GM23338 (cell line): ENCODE measurements at regions not wholly inside any gene's neighbourhood (a gene's known extent, or its start where the extent isn't known, plus 50 kb on each side); places are given as distances from the start of the nearest gene placed in this dataset.

Experiments
- ATAC-seq: fragments of 200-7000 bp; cut with Tn5 transposase; 3 replicates; pipeline ENCODE4 v1.9.1; 2020
- DNase-seq: peaks from one replicate; pipeline ENCODE4 v3.0.0-alpha.2; 2015; ENCODE audit warnings: low spot score
- H2AFZ ChIP-seq: fragments of 200-600 bp; sonication (generic); 2 replicates; pipeline ENCODE4 v1.8.0; 2016; ENCODE audit warnings: antibody characterized with exemption, mild to moderate bottlenecking, moderate library complexity
- H3F3A ChIP-seq: fragments of 200-600 bp; sonication (generic); replicated peaks from 2 replicates; pipeline ENCODE4 v1.8.0; 2017; ENCODE audit warnings: antibody characterized with exemption, mixed run types, low read depth
- H3K27ac ChIP-seq: fragments of 200-600 bp; sonication (generic); 2 replicates; pipeline ENCODE4 v1.6.1; 2016; ENCODE audit warnings: low read depth
- H3K27me3 ChIP-seq: fragments of 200-600 bp; sonication (generic); 2 replicates; pipeline ENCODE4 v1.8.0; 2016; ENCODE audit warnings: mild to moderate bottlenecking, mixed run types, moderate library complexity; ENCODE audit not compliant: insufficient read depth
- H3K36me3 ChIP-seq: fragments of 200-600 bp; sonication (generic); 2 replicates; pipeline ENCODE4 v1.8.0; 2016; ENCODE audit warnings: mild to moderate bottlenecking; ENCODE audit not compliant: insufficient read depth
- H3K4me1 ChIP-seq: fragments of 200-600 bp; sonication (generic); 2 replicates; pipeline ENCODE4 v1.8.0; 2016; ENCODE audit warnings: mild to moderate bottlenecking, moderate library complexity; ENCODE audit not compliant: insufficient read depth
- H3K4me2 ChIP-seq: fragments of 200-600 bp; sonication (generic); 2 replicates; pipeline ENCODE4 v1.7.1; 2017; ENCODE audit warnings: mixed run types
- H3K4me3 ChIP-seq: fragments of 200-600 bp; sonication (generic); 2 replicates; pipeline ENCODE4 v1.6.1; 2016; ENCODE audit warnings: mixed run types
- H3K79me2 ChIP-seq: fragments of 200-600 bp; sonication (generic); replicated peaks from 2 replicates; pipeline ENCODE4 v1.8.0; 2017; ENCODE audit warnings: mild to moderate bottlenecking; ENCODE audit not compliant: insufficient read depth
- H3K9me2 ChIP-seq: fragments of 200-600 bp; sonication (generic); 2 replicates; pipeline ENCODE4 v1.8.0; 2017; ENCODE audit not compliant: insufficient read depth
- H4K20me1 ChIP-seq: fragments of 200-600 bp; sonication (generic); replicated peaks from 2 replicates; pipeline ENCODE4 v1.8.0; 2017; ENCODE audit warnings: mild to moderate bottlenecking; ENCODE audit not compliant: insufficient read depth
- H3K27ac Mint-ChIP-seq: 2 replicates; pipeline ENCODE4 v1.8.0; 2020; ENCODE audit warnings: inconsistent platforms, mild to moderate bottlenecking, moderate library complexity, mixed read lengths
- H3K27me3 Mint-ChIP-seq: 3 replicates; pipeline ENCODE4 v1.8.0; 2022; ENCODE audit warnings: low read depth, mild to moderate bottlenecking, moderate library complexity, mixed read lengths, inconsistent platforms; ENCODE audit not compliant: insufficient read depth, poor library complexity
- H3K36me3 Mint-ChIP-seq: 3 replicates; pipeline ENCODE4 v1.8.0; 2021; ENCODE audit warnings: low read depth, mild to moderate bottlenecking, inconsistent platforms, moderate library complexity, mixed read lengths
- H3K4me1 Mint-ChIP-seq: 3 replicates; pipeline ENCODE4 v1.8.0; 2020; ENCODE audit warnings: mild to moderate bottlenecking, inconsistent platforms, mixed read lengths
- H3K4me3 Mint-ChIP-seq: 3 replicates; pipeline ENCODE4 v1.8.0; 2021; ENCODE audit warnings: moderate library complexity, mild to moderate bottlenecking, inconsistent platforms, mixed read lengths
- H3K9me3 Mint-ChIP-seq: 3 replicates; pipeline ENCODE4 v1.8.0; 2020; ENCODE audit warnings: moderate library complexity, mild to moderate bottlenecking, inconsistent platforms, mixed read lengths
- CREB1 ChIP-seq: fragments of 250-450 bp; sonication (Bioruptor Pico); IDR thresholded peaks from 2 replicates; pipeline ENCODE4 v1.5.0; 2020; ENCODE audit warnings: low read depth, mild to moderate bottlenecking, moderate library complexity
- EZH2 ChIP-seq: fragments of 200-600 bp; sonication (generic); IDR thresholded peaks from one replicate; pipeline ENCODE4 v1.8.0; 2017; ENCODE audit warnings: antibody characterized with exemption, mild to moderate bottlenecking, low read depth; ENCODE audit not compliant: unreplicated experiment
- EZH2phosphoT487 ChIP-seq: fragments of 200-600 bp; sonication (generic); IDR thresholded peaks from one replicate; pipeline ENCODE4 v1.8.1; 2018; ENCODE audit warnings: antibody characterized with exemption; ENCODE audit not compliant: unreplicated experiment
- JUNB ChIP-seq: IDR thresholded peaks from one replicate; pipeline ENCODE4 v1.6.1; 2016; ENCODE audit warnings: antibody characterized with exemption; ENCODE audit not compliant: unreplicated experiment
- NANOG ChIP-seq: IDR thresholded peaks from 2 replicates; pipeline ENCODE4 v1.6.1; 2016; ENCODE audit warnings: antibody characterized with exemption, borderline replicate concordance
- POLR2AphosphoS5 ChIP-seq: IDR thresholded peaks from 2 replicates; pipeline ENCODE4 v1.6.1; 2016; ENCODE audit warnings: antibody characterized with exemption, low read depth
- STAT1 ChIP-seq: IDR thresholded peaks from one replicate; pipeline ENCODE4 v1.6.1; 2016; ENCODE audit warnings: antibody characterized with exemption; ENCODE audit not compliant: unreplicated experiment
- ZNF114 ChIP-seq: fragments of 250-450 bp; sonication (Bioruptor Pico); IDR thresholded peaks from 2 replicates; pipeline ENCODE4 v1.5.0; 2020; ENCODE audit warnings: mild to moderate bottlenecking, moderate library complexity
- ZNF331 ChIP-seq: fragments of 250-450 bp; sonication (Bioruptor Pico); IDR thresholded peaks from 2 replicates; pipeline ENCODE4 v1.5.0; 2020; ENCODE audit warnings: low read depth, mild to moderate bottlenecking, moderate library complexity
- TF ChIP-seq, protein P1 (sequence below): fragments of 250-450 bp; sonication (Bioruptor Pico); IDR thresholded peaks from 2 replicates; pipeline ENCODE4 v1.5.0; 2020; ENCODE audit warnings: mild to moderate bottlenecking, moderate library complexity
- TF ChIP-seq, protein P2 (sequence below): IDR thresholded peaks from one replicate; pipeline ENCODE4 v1.6.1; 2018; ENCODE audit warnings: antibody characterized with exemption; ENCODE audit not compliant: unreplicated experiment
- TF ChIP-seq, protein P3 (sequence below): IDR thresholded peaks from 2 replicates; pipeline ENCODE4 v1.6.1; 2016; ENCODE audit warnings: antibody characterized with exemption

- no peaks in the 10 kb centered on the region for H3K36me3 ChIP-seq
- no peaks in the 10 kb centered on the region for H3K36me3 Mint-ChIP-seq
- no peak overlapping the region for H3K4me2 ChIP-seq
- no peaks in the 10 kb centered on the region for H4K20me1 ChIP-seq
- no peaks in the 10 kb centered on the region for H3K79me2 ChIP-seq
- TF ChIP-seq EZH2 (no peak), JUNB (no peak), ZNF114 (CRISPR knock-in tag) (no peak)
- ATAC-seq (no peak), DNase-seq (no peak)
- peaks cover 8% of the 10 kb centered on the region; the same call in 1 of the 2 replicates for H3K4me1 ChIP-seq
- H3K9me2 ChIP-seq: 0 out of 2 replicates have a peak, but pooled peaks cover 4% of the 10 kb centered on the region
- no peak overlapping the region for H3K4me3 ChIP-seq
- H3K27me3 Mint-ChIP-seq: peaks cover 1% of the 10 kb centered on the region
- H3F3A ChIP-seq: no peaks in the 10 kb centered on the region
- no peak overlapping the region for H3K27ac Mint-ChIP-seq
- no peak overlapping the region for H3K4me3 Mint-ChIP-seq
- no peaks in the 10 kb centered on the region for H3K27me3 ChIP-seq
- peaks cover 12% of the 10 kb centered on the region for H3K4me1 Mint-ChIP-seq
- no peak overlapping the region for H3K27ac ChIP-seq
- H3K9me3 Mint-ChIP-seq: peaks cover 6% of the 10 kb centered on the region; the same call in 2 of the 3 replicates
- H2AFZ ChIP-seq: no peak overlapping the region
Observed at GRCh38 chr4:124564121-124564520, 148.4 kb downstream of the ANKRD50 start.

GRCh38 chr4:124565371-124565770 lies 147.2 kb downstream of the ANKRD50 start:
- 0 out of 2 replicates have a peak, but pooled peaks cover under 1% of the 10 kb centered on the region for H3K9me2 ChIP-seq
- peaks cover 8% of the 10 kb centered on the region; the same call in 1 of the 2 replicates for H3K4me1 ChIP-seq
- H3K27me3 ChIP-seq: no peaks in the 10 kb centered on the region
- H2AFZ ChIP-seq: peak overlapping the region; percentile 34
- Mint-ChIP-seq H3K9me3 (peaks cover 3% of the 10 kb centered on the region; the same call in 2 of the 3 replicates), H3K36me3 (no peaks in the 10 kb centered on the region), H3K4me1 (peaks cover 12% of the 10 kb centered on the region), H3K4me3 (no peak overlapping the region), H3K27ac (no peak overlapping the region), H3K27me3 (no peaks in the 10 kb centered on the region)
- ATAC-seq: no peak
- DNase-seq: no peak
- H3K79me2 ChIP-seq: no peaks in the 10 kb centered on the region
- no peak overlapping the region for H3K4me3 ChIP-seq
- H4K20me1 ChIP-seq: no peaks in the 10 kb centered on the region
- no peak overlapping the region for H3K4me2 ChIP-seq
- H3K27ac ChIP-seq: no peak overlapping the region
- no peaks in the 10 kb centered on the region for H3F3A ChIP-seq
- H3K36me3 ChIP-seq: no peaks in the 10 kb centered on the region
- TF ChIP-seq CREB1 (CRISPR knock-in tag): no peak
- TF ChIP-seq ZNF114 (CRISPR knock-in tag): no peak
- TF ChIP-seq, protein P1, sequence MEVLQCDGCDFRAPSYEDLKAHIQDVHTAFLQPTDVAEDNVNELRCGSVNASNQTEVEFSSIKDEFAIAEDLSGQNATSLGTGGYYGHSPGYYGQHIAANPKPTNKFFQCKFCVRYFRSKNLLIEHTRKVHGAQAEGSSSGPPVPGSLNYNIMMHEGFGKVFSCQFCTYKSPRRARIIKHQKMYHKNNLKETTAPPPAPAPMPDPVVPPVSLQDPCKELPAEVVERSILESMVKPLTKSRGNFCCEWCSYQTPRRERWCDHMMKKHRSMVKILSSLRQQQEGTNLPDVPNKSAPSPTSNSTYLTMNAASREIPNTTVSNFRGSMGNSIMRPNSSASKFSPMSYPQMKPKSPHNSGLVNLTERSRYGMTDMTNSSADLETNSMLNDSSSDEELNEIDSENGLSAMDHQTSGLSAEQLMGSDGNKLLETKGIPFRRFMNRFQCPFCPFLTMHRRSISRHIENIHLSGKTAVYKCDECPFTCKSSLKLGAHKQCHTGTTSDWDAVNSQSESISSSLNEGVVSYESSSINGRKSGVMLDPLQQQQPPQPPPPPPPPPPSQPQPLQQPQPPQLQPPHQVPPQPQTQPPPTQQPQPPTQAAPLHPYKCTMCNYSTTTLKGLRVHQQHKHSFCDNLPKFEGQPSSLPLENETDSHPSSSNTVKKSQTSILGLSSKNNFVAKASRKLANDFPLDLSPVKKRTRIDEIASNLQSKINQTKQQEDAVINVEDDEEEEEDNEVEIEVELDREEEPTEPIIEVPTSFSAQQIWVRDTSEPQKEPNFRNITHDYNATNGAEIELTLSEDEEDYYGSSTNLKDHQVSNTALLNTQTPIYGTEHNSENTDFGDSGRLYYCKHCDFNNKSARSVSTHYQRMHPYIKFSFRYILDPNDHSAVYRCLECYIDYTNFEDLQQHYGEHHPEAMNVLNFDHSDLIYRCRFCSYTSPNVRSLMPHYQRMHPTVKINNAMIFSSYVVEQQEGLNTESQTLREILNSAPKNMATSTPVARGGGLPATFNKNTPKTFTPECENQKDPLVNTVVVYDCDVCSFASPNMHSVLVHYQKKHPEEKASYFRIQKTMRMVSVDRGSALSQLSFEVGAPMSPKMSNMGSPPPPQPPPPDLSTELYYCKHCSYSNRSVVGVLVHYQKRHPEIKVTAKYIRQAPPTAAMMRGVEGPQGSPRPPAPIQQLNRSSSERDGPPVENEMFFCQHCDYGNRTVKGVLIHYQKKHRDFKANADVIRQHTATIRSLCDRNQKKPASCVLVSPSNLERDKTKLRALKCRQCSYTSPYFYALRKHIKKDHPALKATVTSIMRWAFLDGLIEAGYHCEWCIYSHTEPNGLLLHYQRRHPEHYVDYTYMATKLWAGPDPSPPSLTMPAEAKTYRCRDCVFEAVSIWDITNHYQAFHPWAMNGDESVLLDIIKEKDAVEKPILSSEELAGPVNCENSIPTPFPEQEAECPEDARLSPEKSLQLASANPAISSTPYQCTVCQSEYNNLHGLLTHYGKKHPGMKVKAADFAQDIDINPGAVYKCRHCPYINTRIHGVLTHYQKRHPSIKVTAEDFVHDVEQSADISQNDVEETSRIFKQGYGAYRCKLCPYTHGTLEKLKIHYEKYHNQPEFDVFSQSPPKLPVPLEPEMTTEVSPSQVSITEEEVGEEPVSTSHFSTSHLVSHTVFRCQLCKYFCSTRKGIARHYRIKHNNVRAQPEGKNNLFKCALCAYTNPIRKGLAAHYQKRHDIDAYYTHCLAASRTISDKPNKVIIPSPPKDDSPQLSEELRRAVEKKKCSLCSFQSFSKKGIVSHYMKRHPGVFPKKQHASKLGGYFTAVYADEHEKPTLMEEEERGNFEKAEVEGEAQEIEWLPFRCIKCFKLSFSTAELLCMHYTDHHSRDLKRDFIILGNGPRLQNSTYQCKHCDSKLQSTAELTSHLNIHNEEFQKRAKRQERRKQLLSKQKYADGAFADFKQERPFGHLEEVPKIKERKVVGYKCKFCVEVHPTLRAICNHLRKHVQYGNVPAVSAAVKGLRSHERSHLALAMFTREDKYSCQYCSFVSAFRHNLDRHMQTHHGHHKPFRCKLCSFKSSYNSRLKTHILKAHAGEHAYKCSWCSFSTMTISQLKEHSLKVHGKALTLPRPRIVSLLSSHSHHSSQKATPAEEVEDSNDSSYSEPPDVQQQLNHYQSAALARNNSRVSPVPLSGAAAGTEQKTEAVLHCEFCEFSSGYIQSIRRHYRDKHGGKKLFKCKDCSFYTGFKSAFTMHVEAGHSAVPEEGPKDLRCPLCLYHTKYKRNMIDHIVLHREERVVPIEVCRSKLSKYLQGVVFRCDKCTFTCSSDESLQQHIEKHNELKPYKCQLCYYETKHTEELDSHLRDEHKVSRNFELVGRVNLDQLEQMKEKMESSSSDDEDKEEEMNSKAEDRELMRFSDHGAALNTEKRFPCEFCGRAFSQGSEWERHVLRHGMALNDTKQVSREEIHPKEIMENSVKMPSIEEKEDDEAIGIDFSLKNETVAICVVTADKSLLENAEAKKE (CRISPR knock-in tag): no peak
- TF ChIP-seq, protein P2, sequence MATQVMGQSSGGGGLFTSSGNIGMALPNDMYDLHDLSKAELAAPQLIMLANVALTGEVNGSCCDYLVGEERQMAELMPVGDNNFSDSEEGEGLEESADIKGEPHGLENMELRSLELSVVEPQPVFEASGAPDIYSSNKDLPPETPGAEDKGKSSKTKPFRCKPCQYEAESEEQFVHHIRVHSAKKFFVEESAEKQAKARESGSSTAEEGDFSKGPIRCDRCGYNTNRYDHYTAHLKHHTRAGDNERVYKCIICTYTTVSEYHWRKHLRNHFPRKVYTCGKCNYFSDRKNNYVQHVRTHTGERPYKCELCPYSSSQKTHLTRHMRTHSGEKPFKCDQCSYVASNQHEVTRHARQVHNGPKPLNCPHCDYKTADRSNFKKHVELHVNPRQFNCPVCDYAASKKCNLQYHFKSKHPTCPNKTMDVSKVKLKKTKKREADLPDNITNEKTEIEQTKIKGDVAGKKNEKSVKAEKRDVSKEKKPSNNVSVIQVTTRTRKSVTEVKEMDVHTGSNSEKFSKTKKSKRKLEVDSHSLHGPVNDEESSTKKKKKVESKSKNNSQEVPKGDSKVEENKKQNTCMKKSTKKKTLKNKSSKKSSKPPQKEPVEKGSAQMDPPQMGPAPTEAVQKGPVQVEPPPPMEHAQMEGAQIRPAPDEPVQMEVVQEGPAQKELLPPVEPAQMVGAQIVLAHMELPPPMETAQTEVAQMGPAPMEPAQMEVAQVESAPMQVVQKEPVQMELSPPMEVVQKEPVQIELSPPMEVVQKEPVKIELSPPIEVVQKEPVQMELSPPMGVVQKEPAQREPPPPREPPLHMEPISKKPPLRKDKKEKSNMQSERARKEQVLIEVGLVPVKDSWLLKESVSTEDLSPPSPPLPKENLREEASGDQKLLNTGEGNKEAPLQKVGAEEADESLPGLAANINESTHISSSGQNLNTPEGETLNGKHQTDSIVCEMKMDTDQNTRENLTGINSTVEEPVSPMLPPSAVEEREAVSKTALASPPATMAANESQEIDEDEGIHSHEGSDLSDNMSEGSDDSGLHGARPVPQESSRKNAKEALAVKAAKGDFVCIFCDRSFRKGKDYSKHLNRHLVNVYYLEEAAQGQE: no peak
- TF ChIP-seq EZH2phosphoT487: no peak
- TF ChIP-seq, protein P3, sequence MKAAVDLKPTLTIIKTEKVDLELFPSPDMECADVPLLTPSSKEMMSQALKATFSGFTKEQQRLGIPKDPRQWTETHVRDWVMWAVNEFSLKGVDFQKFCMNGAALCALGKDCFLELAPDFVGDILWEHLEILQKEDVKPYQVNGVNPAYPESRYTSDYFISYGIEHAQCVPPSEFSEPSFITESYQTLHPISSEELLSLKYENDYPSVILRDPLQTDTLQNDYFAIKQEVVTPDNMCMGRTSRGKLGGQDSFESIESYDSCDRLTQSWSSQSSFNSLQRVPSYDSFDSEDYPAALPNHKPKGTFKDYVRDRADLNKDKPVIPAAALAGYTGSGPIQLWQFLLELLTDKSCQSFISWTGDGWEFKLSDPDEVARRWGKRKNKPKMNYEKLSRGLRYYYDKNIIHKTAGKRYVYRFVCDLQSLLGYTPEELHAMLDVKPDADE: no peak
- TF ChIP-seq ZNF331 (CRISPR knock-in tag): no peak
- no peak for TF ChIP-seq STAT1
- TF ChIP-seq EZH2: no peak
- no peak for TF ChIP-seq POLR2AphosphoS5
- TF ChIP-seq NANOG: no peak
- TF ChIP-seq JUNB: no peak
